ENCODE measurements at regions not wholly inside any gene's neighbourhood (a gene's known extent, or its start where the extent isn't known, plus 50 kb on each side); places are given as distances from the start of the nearest gene placed in this dataset.

DNA sequence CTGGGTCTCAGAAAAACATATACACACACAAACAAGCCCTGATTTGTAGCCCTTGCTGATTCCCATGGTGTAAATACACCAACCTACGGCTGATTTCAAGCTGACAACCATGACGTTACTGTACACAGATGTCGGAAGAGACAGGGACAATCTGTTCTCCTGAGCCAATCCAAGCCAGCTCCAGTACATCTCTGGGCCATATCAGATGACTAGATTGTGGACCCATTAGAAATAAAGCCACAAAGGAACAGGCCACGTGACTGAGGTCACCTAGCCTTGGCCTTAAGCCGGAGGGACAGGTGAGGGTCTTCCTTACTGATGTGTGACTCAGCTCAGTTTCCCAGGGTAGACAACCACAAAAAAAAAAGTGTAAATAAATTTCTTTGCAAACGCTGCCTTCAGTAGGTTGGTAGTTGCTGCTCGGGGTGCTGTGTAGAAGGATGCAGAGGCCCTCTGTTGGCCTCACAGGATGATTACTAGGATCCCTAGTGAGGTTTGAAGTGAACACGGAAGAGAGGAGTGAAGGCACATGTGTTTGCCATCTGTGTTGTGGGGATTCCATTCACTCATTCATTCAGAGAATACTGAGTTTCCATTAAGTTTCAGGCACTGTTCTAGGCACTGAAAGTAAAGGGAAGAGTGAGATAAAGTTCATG, 99.0 kb upstream of the LARGE1 start:
- TF ChIP-seq, protein P1, sequence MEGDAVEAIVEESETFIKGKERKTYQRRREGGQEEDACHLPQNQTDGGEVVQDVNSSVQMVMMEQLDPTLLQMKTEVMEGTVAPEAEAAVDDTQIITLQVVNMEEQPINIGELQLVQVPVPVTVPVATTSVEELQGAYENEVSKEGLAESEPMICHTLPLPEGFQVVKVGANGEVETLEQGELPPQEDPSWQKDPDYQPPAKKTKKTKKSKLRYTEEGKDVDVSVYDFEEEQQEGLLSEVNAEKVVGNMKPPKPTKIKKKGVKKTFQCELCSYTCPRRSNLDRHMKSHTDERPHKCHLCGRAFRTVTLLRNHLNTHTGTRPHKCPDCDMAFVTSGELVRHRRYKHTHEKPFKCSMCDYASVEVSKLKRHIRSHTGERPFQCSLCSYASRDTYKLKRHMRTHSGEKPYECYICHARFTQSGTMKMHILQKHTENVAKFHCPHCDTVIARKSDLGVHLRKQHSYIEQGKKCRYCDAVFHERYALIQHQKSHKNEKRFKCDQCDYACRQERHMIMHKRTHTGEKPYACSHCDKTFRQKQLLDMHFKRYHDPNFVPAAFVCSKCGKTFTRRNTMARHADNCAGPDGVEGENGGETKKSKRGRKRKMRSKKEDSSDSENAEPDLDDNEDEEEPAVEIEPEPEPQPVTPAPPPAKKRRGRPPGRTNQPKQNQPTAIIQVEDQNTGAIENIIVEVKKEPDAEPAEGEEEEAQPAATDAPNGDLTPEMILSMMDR (conservative IDR thresholded peaks at IDR 0.05 in 1 of 2, IDR thresholded peaks at IDR 0.05 in 1 of 2; ENCODE audit: low read depth in 1 of 2, low read length in 2 of 2) = no peak
- TF ChIP-seq EZH2 (IDR thresholded peaks at IDR 0.05; ENCODE audit: low read length, missing control alignments) = no peak
